HG03095 (cell line): ENCODE measurements at regions not wholly inside any gene's neighbourhood (a gene's known extent, or its start where the extent isn't known, plus 50 kb on each side); places are given as distances from the start of the nearest gene placed in this dataset.
"Not testable (repeated sequence)": the region's sequence is repeated elsewhere in the genome, so short reads cannot be mapped to it uniquely, and the experiment has no call there.

Experiments used
- ATAC-seq: cut with Tn5 transposase; IDR thresholded peaks from one replicate; pipeline ENCODE4 v1.9.1; 2021; ENCODE audit warnings: moderate library complexity; ENCODE audit not compliant: unreplicated experiment

- not testable (repeated sequence) for ATAC-seq
Observed at GRCh38 chr16:16613212-16613611, 234.3 kb downstream of the NPIPA7 start.

- not testable (repeated sequence) for ATAC-seq
Observed at GRCh38 chr16:16614484-16614883, 235.5 kb downstream of the NPIPA7 start.

- ATAC-seq, result not testable (repeated sequence)
Observed at GRCh38 chr16:16618963-16619465, 240.1 kb downstream of the NPIPA7 start.

GRCh38 chr16:16624367-16624766, 245.4 kb downstream of the NPIPA7 start:
- ATAC-seq, result not testable (repeated sequence)

- ATAC-seq, result not testable (repeated sequence)
Observed at GRCh38 chr16:16625140-16625539, 246.2 kb downstream of the NPIPA7 start.

GRCh38 chr16:16627865-16628264, 248.9 kb downstream of the NPIPA7 start:
- not testable (repeated sequence) for ATAC-seq

- not testable (repeated sequence) for ATAC-seq
Observed at GRCh38 chr16:16638231-16638630, 259.3 kb downstream of the NPIPA7 start.

- not testable (repeated sequence) for ATAC-seq
Observed at GRCh38 chr16:16638714-16639113, 259.8 kb downstream of the NPIPA7 start.

- not testable (repeated sequence) for ATAC-seq
Observed at GRCh38 chr16:16643828-16644227, 264.9 kb downstream of the NPIPA7 start.

- ATAC-seq, result not testable (repeated sequence)
Observed at GRCh38 chr16:16648002-16648401, 269.1 kb downstream of the NPIPA7 start.

GRCh38 chr16:16672180-16672812, 293.4 kb downstream of the NPIPA7 start:
- ATAC-seq, result not testable (repeated sequence)

- ATAC-seq, result not testable (repeated sequence)
Observed at GRCh38 chr16:16674820-16675219, 295.9 kb downstream of the NPIPA7 start.

GRCh38 chr16:16721849-16722248, 342.9 kb downstream of the NPIPA7 start:
- not testable (repeated sequence) for ATAC-seq

- not testable (repeated sequence) for ATAC-seq
Observed at GRCh38 chr16:16722666-16723065, 343.7 kb downstream of the NPIPA7 start.

GRCh38 chr16:16723819-16724519, 345.0 kb downstream of the NPIPA7 start:
- ATAC-seq, result not testable (repeated sequence)

GRCh38 chr16:16727048-16727447, 348.1 kb downstream of the NPIPA7 start:
- ATAC-seq, result not testable (repeated sequence)

GRCh38 chr16:16742573-16742972, 363.6 kb downstream of the NPIPA7 start:
- ATAC-seq, result not testable (repeated sequence)

GRCh38 chr16:16754992-16755667, 376.2 kb downstream of the NPIPA7 start:
- ATAC-seq, result not testable (repeated sequence)

GRCh38 chr16:16763449-16763848, 384.5 kb downstream of the NPIPA7 start:
- ATAC-seq, result no peak

GRCh38 chr16:16770717-16771116, 391.8 kb downstream of the NPIPA7 start:
- not testable (repeated sequence) for ATAC-seq

GRCh38 chr16:16774389-16774788, 395.4 kb downstream of the NPIPA7 start:
- ATAC-seq, result no peak
